ENCODE measurements at regions not wholly inside any gene's neighbourhood (a gene's known extent, or its start where the extent isn't known, plus 50 kb on each side); places are given as distances from the start of the nearest gene placed in this dataset.

- Histone ChIP-seq H3K4me2 (ENCODE audit: low read length) (no peak overlapping the region), H4K20me1 (ENCODE audit: insufficient read depth, low read length) (no peaks in the 10 kb centered on the region), H3K4me1 (ENCODE audit: insufficient read depth, low read length, severe bottlenecking) (no peaks in the 10 kb centered on the region), H3K36me3 (ENCODE audit: insufficient read depth, low read length) (no peaks in the 10 kb centered on the region), H3K79me2 (ENCODE audit: insufficient read depth, low read length) (no peaks in the 10 kb centered on the region), H3K27ac (ENCODE audit: low read depth, low read length, poor library complexity, severe bottlenecking) (no peak overlapping the region), H3K9me3 (ENCODE audit: low read length) (no peaks in the 10 kb centered on the region), H3F3A (ENCODE audit: insufficient read depth, low read length) (no peaks in the 10 kb centered on the region), H3K27me3 (ENCODE audit: insufficient read depth, low read length) (no peaks in the 10 kb centered on the region), H3K4me3 (ENCODE audit: low read depth, low read length, poor library complexity, severe bottlenecking) (no peak overlapping the region), H2AFZ (ENCODE audit: low read length) (no peak overlapping the region), H3K9me2 (ENCODE audit: low read depth, low read length) (no peaks in the 10 kb centered on the region), H3K9ac (ENCODE audit: low read length) (no peak overlapping the region)
- TF ChIP-seq EZH2 (IDR thresholded peaks at IDR 0.05; ENCODE audit: borderline replicate concordance, low read length) (no peak), CTCF (IDR thresholded peaks at IDR 0.05; ENCODE audit: low read length) (no peak)
Measured at GRCh38 chr20:39233755-39234154, 271.6 kb downstream of the DHX35 start.

GRCh38 chr20:39227416-39227815 lies 265.3 kb downstream of the DHX35 start:
- Histone ChIP-seq H4K20me1 (ENCODE audit: insufficient read depth, low read length) (no peaks in the 10 kb centered on the region), H3F3A (ENCODE audit: insufficient read depth, low read length) (no peaks in the 10 kb centered on the region), H3K27ac (ENCODE audit: low read depth, low read length, poor library complexity, severe bottlenecking) (no peak overlapping the region), H3K27me3 (ENCODE audit: insufficient read depth, low read length) (no peaks in the 10 kb centered on the region), H3K4me2 (ENCODE audit: low read length) (no peak overlapping the region), H3K4me1 (ENCODE audit: insufficient read depth, low read length, severe bottlenecking) (no peaks in the 10 kb centered on the region), H3K9me3 (ENCODE audit: low read length) (no peaks in the 10 kb centered on the region), H3K4me3 (ENCODE audit: low read depth, low read length, poor library complexity, severe bottlenecking) (no peak overlapping the region), H3K9ac (ENCODE audit: low read length) (no peak overlapping the region), H3K79me2 (ENCODE audit: insufficient read depth, low read length) (no peaks in the 10 kb centered on the region), H3K9me2 (ENCODE audit: low read depth, low read length) (no peaks in the 10 kb centered on the region), H3K36me3 (ENCODE audit: insufficient read depth, low read length) (no peaks in the 10 kb centered on the region), H2AFZ (ENCODE audit: low read length) (no peak overlapping the region)
- no peak for TF ChIP-seq CTCF (IDR thresholded peaks at IDR 0.05; ENCODE audit: low read length)

GRCh38 chr20:39225978-39226377 lies 263.8 kb downstream of the DHX35 start:
- no peaks in the 10 kb centered on the region for H4K20me1 ChIP-seq (ENCODE audit: insufficient read depth, low read length)
- H3K27me3 ChIP-seq (ENCODE audit: insufficient read depth, low read length) = no peaks in the 10 kb centered on the region
- no peaks in the 10 kb centered on the region for H3K9me3 ChIP-seq (ENCODE audit: low read length)
- no peak overlapping the region for H3K4me2 ChIP-seq (ENCODE audit: low read length)
- H3K27ac ChIP-seq (ENCODE audit: low read depth, low read length, poor library complexity, severe bottlenecking) = no peak overlapping the region
- no peaks in the 10 kb centered on the region for H3K36me3 ChIP-seq (ENCODE audit: insufficient read depth, low read length)
- no peaks in the 10 kb centered on the region for H3F3A ChIP-seq (ENCODE audit: insufficient read depth, low read length)
- no peaks in the 10 kb centered on the region for H3K79me2 ChIP-seq (ENCODE audit: insufficient read depth, low read length)
- no peaks in the 10 kb centered on the region for H3K9me2 ChIP-seq (ENCODE audit: low read depth, low read length)
- no peak for TF ChIP-seq EZH2 (IDR thresholded peaks at IDR 0.05; ENCODE audit: borderline replicate concordance, low read length)
- no peak for TF ChIP-seq CTCF (IDR thresholded peaks at IDR 0.05; ENCODE audit: low read length)
- H2AFZ ChIP-seq (ENCODE audit: low read length) = no peak overlapping the region
- no peak overlapping the region for H3K9ac ChIP-seq (ENCODE audit: low read length)
- no peaks in the 10 kb centered on the region for H3K4me1 ChIP-seq (ENCODE audit: insufficient read depth, low read length, severe bottlenecking)
- H3K4me3 ChIP-seq (ENCODE audit: low read depth, low read length, poor library complexity, severe bottlenecking) = no peak overlapping the region
